ENCODE measurements at regions not wholly inside any gene's neighbourhood (a gene's known extent, or its start where the extent isn't known, plus 50 kb on each side); places are given as distances from the start of the nearest gene placed in this dataset.
A peak's percentile ranks its signal among the peaks of the same experiment; 100 is the strongest.

- intact Hi-C loops (cut with micrococcal nuclease; ENCODE audit: unreplicated experiment), result no loop called here
- no TSS peak for BruUV-seq (replicated peaks)
Measured at GRCh38 chr2:18483896-18484295, 76.6 kb downstream of the RDH14 start.

GRCh38 chr2:18482666-18483065 lies 77.8 kb downstream of the RDH14 start:
- ChIA-PET CTCF (no interaction called here), POLR2A (ENCODE audit: low non-redundant PET) (no interaction called here)
- Histone ChIP-seq H3K36me3 (ENCODE audit: insufficient read depth, low read length, poor library complexity, severe bottlenecking) (no peaks in the 10 kb centered on the region), H3K27me3 (replicated peaks; ENCODE audit: insufficient read depth, low read depth, low read length, poor library complexity) (no peaks in the 10 kb centered on the region), H3K4me1 (ENCODE audit: insufficient read depth, low read length, poor library complexity, severe bottlenecking) (no peaks in the 10 kb centered on the region), H3K9me3 (ENCODE audit: low read depth, low read length, poor library complexity, severe bottlenecking) (no peaks in the 10 kb centered on the region), H3K4me3 (ENCODE audit: low read depth, low read length, poor library complexity, severe bottlenecking) (no peak overlapping the region), H3K27ac (ENCODE audit: low read depth, low read length, poor library complexity, severe bottlenecking) (no peak overlapping the region)
- no peak for TF ChIP-seq EZH2 (IDR thresholded peaks at IDR 0.05; ENCODE audit: borderline replicate concordance, low read depth, low read length, poor library complexity, severe bottlenecking)
- no peak; the same call in 1 of the 2 replicates for TF ChIP-seq CTCF (conservative IDR thresholded peaks at IDR 0.05; ENCODE audit: low read depth, low read length)
- intact Hi-C loops (cut with micrococcal nuclease; ENCODE audit: unreplicated experiment), result no loop called here
- peak; percentile 5 for DNase-seq (ENCODE audit: low spot score)
- no TSS peak for BruUV-seq (replicated peaks)

More at GRCh38 chr2:18483896-18484295, 76.6 kb downstream of the RDH14 start:
- no peaks in the 10 kb centered on the region for H3K27me3 ChIP-seq (replicated peaks; ENCODE audit: insufficient read depth, low read depth, low read length, poor library complexity)
- no peaks in the 10 kb centered on the region for H3K4me1 ChIP-seq (ENCODE audit: insufficient read depth, low read length, poor library complexity, severe bottlenecking)
- POLR2A ChIA-PET (ENCODE audit: low non-redundant PET), result interaction anchor here (0.6 kb wide), 1 partner anchor 355 kb away, joined by 3 read pairs; no protein-coding TSS in a partner anchor
- H3K4me3 ChIP-seq (ENCODE audit: low read depth, low read length, poor library complexity, severe bottlenecking), result no peak overlapping the region
- no peak overlapping the region for H3K27ac ChIP-seq (ENCODE audit: low read depth, low read length, poor library complexity, severe bottlenecking)
- no peaks in the 10 kb centered on the region for H3K36me3 ChIP-seq (ENCODE audit: insufficient read depth, low read length, poor library complexity, severe bottlenecking)
- no peak for DNase-seq (ENCODE audit: low spot score)
- TF ChIP-seq EZH2 (IDR thresholded peaks at IDR 0.05; ENCODE audit: borderline replicate concordance, low read depth, low read length, poor library complexity, severe bottlenecking) (no peak), CTCF (conservative IDR thresholded peaks at IDR 0.05; ENCODE audit: low read depth, low read length) (no peak)
- H3K9me3 ChIP-seq (ENCODE audit: low read depth, low read length, poor library complexity, severe bottlenecking), result no peaks in the 10 kb centered on the region
- CTCF ChIA-PET, result no interaction called here

GRCh38 chr2:18479947-18480369 lies 80.5 kb downstream of the RDH14 start:
- TF ChIP-seq CTCF (conservative IDR thresholded peaks at IDR 0.05; ENCODE audit: low read depth, low read length), result no peak
- TF ChIP-seq EZH2 (IDR thresholded peaks at IDR 0.05; ENCODE audit: borderline replicate concordance, low read depth, low read length, poor library complexity, severe bottlenecking), result no peak
- Histone ChIP-seq H3K27ac (ENCODE audit: low read depth, low read length, poor library complexity, severe bottlenecking) (no peak overlapping the region), H3K9me3 (ENCODE audit: low read depth, low read length, poor library complexity, severe bottlenecking) (no peaks in the 10 kb centered on the region), H3K27me3 (replicated peaks; ENCODE audit: insufficient read depth, low read depth, low read length, poor library complexity) (no peaks in the 10 kb centered on the region), H3K4me1 (ENCODE audit: insufficient read depth, low read length, poor library complexity, severe bottlenecking) (no peaks in the 10 kb centered on the region), H3K4me3 (ENCODE audit: low read depth, low read length, poor library complexity, severe bottlenecking) (no peak overlapping the region), H3K36me3 (ENCODE audit: insufficient read depth, low read length, poor library complexity, severe bottlenecking) (no peaks in the 10 kb centered on the region)
- DNase-seq (ENCODE audit: low spot score), result no peak
- CTCF ChIA-PET, result no interaction called here
- POLR2A ChIA-PET (ENCODE audit: low non-redundant PET), result no interaction called here
- intact Hi-C loops (cut with micrococcal nuclease; ENCODE audit: unreplicated experiment), result no loop called here
- BruUV-seq (replicated peaks), result no TSS peak

Data from A673 (cell line).